ENCODE measurements at regions not wholly inside any gene's neighbourhood (a gene's known extent, or its start where the extent isn't known, plus 50 kb on each side); places are given as distances from the start of the nearest gene placed in this dataset.
"Not testable (repeated sequence)": the region's sequence is repeated elsewhere in the genome, so short reads cannot be mapped to it uniquely, and the experiment has no call there.

DNA sequence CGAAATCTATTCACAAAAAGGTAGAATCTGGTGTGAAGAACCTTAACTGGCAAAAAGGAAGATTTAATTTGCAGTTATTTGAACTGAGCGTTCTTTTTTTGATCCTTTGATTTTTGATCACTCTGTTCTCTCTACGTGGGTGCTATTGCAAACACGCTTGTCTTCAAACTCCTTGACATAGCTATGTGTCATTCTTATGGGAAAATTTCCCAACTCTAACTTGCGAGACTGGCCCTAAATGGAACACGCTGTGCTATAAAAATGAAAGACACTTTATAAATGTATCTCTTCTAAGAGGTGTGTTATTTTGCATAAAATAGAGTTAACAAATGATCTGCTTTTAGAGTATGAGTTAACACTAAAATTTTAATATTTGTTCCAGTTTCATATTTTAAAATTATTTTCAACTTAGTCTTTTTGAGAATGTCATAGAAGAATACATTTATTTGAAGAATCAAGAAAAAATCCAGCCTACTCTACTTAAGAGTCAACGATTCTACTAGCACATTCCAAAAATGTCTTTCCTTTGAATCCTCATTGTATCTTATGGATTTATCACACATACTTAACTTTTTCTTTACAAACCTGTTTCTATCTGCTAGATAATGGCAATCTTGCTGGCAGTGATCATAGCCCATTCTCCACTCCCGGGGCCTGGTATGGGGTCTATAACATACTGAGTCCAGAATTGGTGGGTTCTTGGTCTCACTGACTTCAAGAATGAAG, 610.0 kb upstream of the TBL1XR1 start:
- ATAC-seq (no peak), DNase-seq (no peak)
- Histone ChIP-seq H3K36me3 (no peaks in the 10 kb centered on the region), H3K9me3 (no peaks in the 10 kb centered on the region), H3K4me3 (no peak overlapping the region), H3K27ac (no peak overlapping the region), H3K27me3 (no peaks in the 10 kb centered on the region), H3K4me1 (peaks cover 0 to 23% (median 13%) of the 10 kb centered on the region in 12 donors)
- intact Hi-C loops (cut with DNase I): loop anchor here in 1 of 10 donors (10.0 kb wide), 1 partner anchor 443 kb away; no protein-coding TSS in a partner anchor
- 85 to 93% (median 90%) methylated on average over 8 of the region's 8 CpGs for WGBS, 4 donors
- TF ChIP-seq POLR2A (IDR thresholded peaks at IDR 0.05): no peak
- TF ChIP-seq, protein P1, sequence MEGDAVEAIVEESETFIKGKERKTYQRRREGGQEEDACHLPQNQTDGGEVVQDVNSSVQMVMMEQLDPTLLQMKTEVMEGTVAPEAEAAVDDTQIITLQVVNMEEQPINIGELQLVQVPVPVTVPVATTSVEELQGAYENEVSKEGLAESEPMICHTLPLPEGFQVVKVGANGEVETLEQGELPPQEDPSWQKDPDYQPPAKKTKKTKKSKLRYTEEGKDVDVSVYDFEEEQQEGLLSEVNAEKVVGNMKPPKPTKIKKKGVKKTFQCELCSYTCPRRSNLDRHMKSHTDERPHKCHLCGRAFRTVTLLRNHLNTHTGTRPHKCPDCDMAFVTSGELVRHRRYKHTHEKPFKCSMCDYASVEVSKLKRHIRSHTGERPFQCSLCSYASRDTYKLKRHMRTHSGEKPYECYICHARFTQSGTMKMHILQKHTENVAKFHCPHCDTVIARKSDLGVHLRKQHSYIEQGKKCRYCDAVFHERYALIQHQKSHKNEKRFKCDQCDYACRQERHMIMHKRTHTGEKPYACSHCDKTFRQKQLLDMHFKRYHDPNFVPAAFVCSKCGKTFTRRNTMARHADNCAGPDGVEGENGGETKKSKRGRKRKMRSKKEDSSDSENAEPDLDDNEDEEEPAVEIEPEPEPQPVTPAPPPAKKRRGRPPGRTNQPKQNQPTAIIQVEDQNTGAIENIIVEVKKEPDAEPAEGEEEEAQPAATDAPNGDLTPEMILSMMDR (IDR thresholded peaks at IDR 0.05): no peak

DNA sequence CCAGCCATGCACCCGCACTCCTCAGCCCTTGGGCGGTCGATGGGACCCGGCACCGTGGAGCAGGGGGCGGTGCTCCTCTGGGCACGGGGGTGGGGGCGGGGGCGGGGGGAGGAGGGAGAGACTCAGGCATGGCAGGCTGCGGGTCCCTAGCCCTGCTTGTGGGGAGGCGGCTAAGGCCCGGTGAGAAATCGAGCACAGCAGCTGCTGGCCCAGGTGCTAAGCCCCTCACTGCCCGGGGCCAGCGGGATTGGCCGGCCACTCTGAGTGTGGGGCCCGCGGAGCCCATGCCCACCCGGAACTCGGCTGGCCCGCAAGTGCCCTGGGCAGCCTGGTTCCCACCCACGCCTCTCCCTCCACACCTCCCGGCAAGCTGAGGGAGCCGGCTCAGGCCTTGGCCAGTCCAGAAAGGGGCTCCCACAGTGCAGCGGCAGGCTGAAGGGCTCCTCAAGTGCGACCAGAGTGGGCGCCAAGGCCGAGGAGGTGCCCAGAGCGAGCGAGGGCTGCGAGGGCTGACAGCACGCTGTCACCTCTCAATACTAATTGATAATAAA, 611.7 kb upstream of the TBL1XR1 start:
- H3K27me3 ChIP-seq, H3K4me3 ChIP-seq, ATAC-seq, H3K36me3 ChIP-seq, H3K9me3 ChIP-seq, DNase-seq: not testable (repeated sequence)
- Histone ChIP-seq H3K27ac (peak overlapping the region in 1 of 12 donors; percentile 9), H3K4me1 (peaks cover 0 to 35% (median 21%) of the 10 kb centered on the region in 12 donors)
- WGBS, 4 donors: 98% methylated on average over 21 to 32 of the region's 32 CpGs
- intact Hi-C loops (cut with DNase I): loop anchor here in 1 of 10 donors (10.0 kb wide), 1 partner anchor 444 kb away; no protein-coding TSS in a partner anchor

DNA sequence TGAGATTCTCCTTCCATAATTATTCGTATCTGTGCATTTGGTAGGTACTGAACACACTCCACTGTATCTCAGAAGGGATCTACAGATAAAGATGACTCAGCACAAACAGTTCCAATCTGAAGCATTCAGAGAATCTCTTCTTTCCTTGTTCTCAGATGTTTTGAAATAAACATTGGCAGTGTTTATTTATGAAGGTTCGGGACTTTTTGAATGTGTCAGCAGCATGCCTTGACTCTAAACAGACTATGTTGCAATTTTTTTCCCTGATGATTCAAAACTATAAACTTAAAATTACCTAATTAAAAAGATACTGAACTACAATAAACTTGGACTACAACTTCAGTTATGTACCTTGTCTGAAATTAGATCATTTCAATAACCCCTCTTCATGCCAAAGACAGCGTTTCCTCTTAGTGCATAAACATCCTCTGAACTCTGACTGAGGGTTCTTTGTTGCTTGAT, 612.9 kb upstream of the TBL1XR1 start:
- Histone ChIP-seq H3K4me3 (no peak overlapping the region), H3K36me3 (no peaks in the 10 kb centered on the region), H3K9me3 (no peaks in the 10 kb centered on the region), H3K27ac (peak overlapping the region in 5 of 12 donors; percentile 9 to 34 (median 25)), H3K4me1 (peaks cover 0 to 37% (median 22%) of the 10 kb centered on the region in 12 donors), H3K27me3 (no peaks in the 10 kb centered on the region)
- DNase-seq: no peak
- intact Hi-C loops (cut with DNase I): loop anchor here in 2 of 10 donors (10.0 kb wide), 2 partner anchors 355 to 515 kb away; no protein-coding TSS in a partner anchor
- TF ChIP-seq, protein P1 (IDR thresholded peaks at IDR 0.05): no peak
- TF ChIP-seq POLR2A (IDR thresholded peaks at IDR 0.05): no peak
- ATAC-seq: peak in 2 of 4 donors; percentile 37 to 39
- WGBS, 4 donors: 38 to 49% (median 44%) methylated on average over 3 of the region's 3 CpGs

DNA sequence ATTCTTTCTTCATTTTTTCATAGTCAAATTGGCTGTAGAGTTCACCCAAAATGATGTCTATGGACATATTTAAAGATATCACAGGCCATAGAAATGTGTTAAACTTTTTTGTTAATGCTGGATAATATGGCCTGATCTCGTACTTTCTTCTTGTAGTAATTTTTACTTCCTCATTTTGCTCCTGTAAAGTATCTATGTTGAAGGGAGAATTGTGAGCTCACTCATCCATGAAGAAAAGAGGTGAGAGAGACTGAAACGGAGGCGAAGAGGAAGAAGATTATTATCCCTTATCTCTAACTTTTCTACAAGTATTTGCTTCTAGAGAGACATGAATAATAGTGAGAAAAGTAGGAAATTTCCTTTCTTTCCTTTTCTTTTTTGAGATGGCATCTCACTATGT, 613.8 kb upstream of the TBL1XR1 start:
- no peaks in the 10 kb centered on the region for H3K9me3 ChIP-seq
- intact Hi-C loops (cut with DNase I): loop anchor here in 2 of 10 donors (10.0 kb wide), 2 partner anchors 354 to 514 kb away; no protein-coding TSS in a partner anchor
- H3K4me3 ChIP-seq: no peak overlapping the region
- DNase-seq: no peak
- 93 to 95% (median 93%) methylated on average over 3 of the region's 3 CpGs for WGBS, 4 donors
- H3K4me1 ChIP-seq: peaks cover 0 to 41% (median 23%) of the 10 kb centered on the region in 12 donors
- H3K36me3 ChIP-seq: no peaks in the 10 kb centered on the region
- peak overlapping the region in 3 of 12 donors; percentile 22 to 75 (median 34) for H3K27ac ChIP-seq
- H3K27me3 ChIP-seq: no peaks in the 10 kb centered on the region
- TF ChIP-seq, protein P1 (IDR thresholded peaks at IDR 0.05): no peak
- no peak for TF ChIP-seq POLR2A (IDR thresholded peaks at IDR 0.05)
- ATAC-seq: no peak

All from heart left ventricle (tissue), 16 donors.